RWPE1 (cell line): ENCODE measurements at regions not wholly inside any gene's neighbourhood (a gene's known extent, or its start where the extent isn't known, plus 50 kb on each side); places are given as distances from the start of the nearest gene placed in this dataset.

Experiments
- CTCF ChIA-PET: fragments of 350-600 bp; sonication (Branson Sonifier 250); formaldehyde crosslinking; extraction: SDS; loops from one replicate; lab custom pipeline; 2021; lab: Yijun Ruan, JAX
- POLR2A ChIA-PET: fragments of 400-600 bp; formaldehyde crosslinking; extraction: SDS; loops from one replicate; lab custom pipeline; 2020; ENCODE audit warnings: antibody characterized with exemption; ENCODE audit not compliant: low non-redundant PET; lab: Yijun Ruan, JAX
- DNase-seq: peaks from one replicate; pipeline ENCODE4 v3.0.0; 2012; ENCODE audit warnings: low spot score
- H3K27ac ChIP-seq: fragments of 450-650 bp; 2 replicates; pipeline ENCODE4 v1.5.1; 2017
- CTCF ChIP-seq: fragments of 450-650 bp; conservative IDR thresholded peaks from 2 replicates; pipeline ENCODE4 v1.5.1; 2017; ENCODE audit warnings: low read depth, mild to moderate bottlenecking

- DNase-seq = no peak
- TF ChIP-seq CTCF = no peak
- no peak overlapping the region for H3K27ac ChIP-seq
- POLR2A ChIA-PET = no interaction called here
- CTCF ChIA-PET = no interaction called here
These were observed 935.7 kb upstream of the PRMT6 start for GRCh38 chr1:106120789-106121188.

- CTCF ChIA-PET = no interaction called here
- no peak for TF ChIP-seq CTCF
- no peak for DNase-seq
- POLR2A ChIA-PET = no interaction called here
- H3K27ac ChIP-seq = no peak overlapping the region
These were observed 934.7 kb upstream of the PRMT6 start for GRCh38 chr1:106121728-106122127.

- no peak overlapping the region for H3K27ac ChIP-seq
- TF ChIP-seq CTCF = no peak
- CTCF ChIA-PET = no interaction called here
- POLR2A ChIA-PET = no interaction called here
- DNase-seq = no peak
These were observed 921.9 kb upstream of the PRMT6 start for GRCh38 chr1:106134561-106134960.

GRCh38 chr1:106173101-106173500 is 883.4 kb upstream of the PRMT6 start:
- ChIA-PET POLR2A (no interaction called here), CTCF (interaction anchor here (0.6 kb wide), 1 partner anchor 65 kb away, joined by 6 read pairs; no protein-coding TSS in a partner anchor)
- no peak overlapping the region for H3K27ac ChIP-seq
- TF ChIP-seq CTCF = no peak
- DNase-seq = no peak

- POLR2A ChIA-PET = no interaction called here
- CTCF ChIA-PET = no interaction called here
- DNase-seq = no peak
- TF ChIP-seq CTCF = no peak
- no peak overlapping the region for H3K27ac ChIP-seq
These were observed 877.7 kb upstream of the PRMT6 start for GRCh38 chr1:106178791-106179190.

- ChIA-PET CTCF (no interaction called here), POLR2A (no interaction called here)
- TF ChIP-seq CTCF = no peak
- DNase-seq = no peak
- no peak overlapping the region for H3K27ac ChIP-seq
These were observed 874.6 kb upstream of the PRMT6 start for GRCh38 chr1:106181866-106182265.

- no peak for DNase-seq
- POLR2A ChIA-PET = no interaction called here
- TF ChIP-seq CTCF = no peak
- CTCF ChIA-PET = no interaction called here
- H3K27ac ChIP-seq = no peak overlapping the region
These were observed 871.4 kb upstream of the PRMT6 start for GRCh38 chr1:106185089-106185488.
